K562 (cell line): ENCODE measurements at regions not wholly inside any gene's neighbourhood (a gene's known extent, or its start where the extent isn't known, plus 50 kb on each side); places are given as distances from the start of the nearest gene placed in this dataset.

Experiments used
- ATAC-seq: fragments of 200-7000 bp; cut with Tn5 transposase; 3 replicates; pipeline ENCODE4 v1.9.1; 2020; ENCODE audit warnings: moderate library complexity
- BruUV-seq: library from RNA; stranded (reverse); fragments of 400-500 nt; replicated peaks from 2 replicates; lab custom pipeline; 2021; lab: Mats Ljungman, UMichigan
- CTCF ChIA-PET: fragments of 300-600 bp; formaldehyde crosslinking; extraction: SDS; loops from one replicate; lab custom pipeline; 2021; ENCODE audit warnings: low intra/inter-chr PET ratio; lab: Yijun Ruan, JAX
- POLR2A ChIA-PET: fragments of 300-600, 350-650 bp; sonication (Branson Sonifier 250); formaldehyde crosslinking; extraction: SDS; loops from one replicate; lab custom pipeline; 2021; ENCODE audit warnings: antibody characterized with exemption, inconsistent platforms; lab: Yijun Ruan, JAX
- DNase-seq, 4 experiments: peaks; one replicate each; pipeline versions ENCODE4 v3.0.0 to v3.0.0-alpha.2; 2011 to 2018; ENCODE audit warnings: low spot score in 3 of 4, mixed read lengths in 3 of 4; ENCODE audit errors: extremely low read depth in 1 of 4
- FAIRE-seq: peaks from 2 replicates; lab custom pipeline; 2011; peaks lifted over from hg19 to GRCh38; lab: Jason Lieb, UNC
- H2AFZ ChIP-seq: 2 replicates; pipeline ENCODE4 v1.6.0; 2011; ENCODE audit warnings: low read depth, low read length, control low read depth, inconsistent platforms
- H3K27ac ChIP-seq: fragments of 200-600 bp; 3 replicates; pipeline ENCODE4 v1.8.0; 2011; ENCODE audit warnings: low read depth, mild to moderate bottlenecking, control low read depth, inconsistent platforms, low read length, moderate library complexity, mixed read lengths; ENCODE audit errors: extremely low read depth
- H3K27me3 ChIP-seq, 2 experiments: fragments of 300-600 bp in 1 of 2; 2 replicates in 1 of 2; 3 replicates in 1 of 2; pipeline versions ENCODE4 v1.6.0 to v1.8.0; 2011; ENCODE audit warnings: inconsistent platforms in 2 of 2, low read length in 2 of 2, mild to moderate bottlenecking in 1 of 2, mixed read lengths in 1 of 2, moderate library complexity in 1 of 2; ENCODE audit not compliant: control insufficient read depth in 2 of 2, insufficient read depth in 2 of 2
- H3K36me3 ChIP-seq: fragments of 300-600 bp; 3 replicates; pipeline ENCODE4 v1.8.0; 2011; ENCODE audit warnings: mild to moderate bottlenecking, low read length, inconsistent platforms; ENCODE audit not compliant: control insufficient read depth, insufficient read depth
- H3K4me1 ChIP-seq, 2 experiments: fragments of 200-600 bp in 1 of 2; replicated peaks in 1 of 2; 2 replicates in 1 of 2; 3 replicates in 1 of 2; pipeline versions ENCODE4 v1.5.1 to v1.8.0; 2011; ENCODE audit warnings: inconsistent platforms in 2 of 2, low read length in 2 of 2, mild to moderate bottlenecking in 1 of 2, mixed read lengths in 1 of 2, moderate library complexity in 1 of 2; ENCODE audit not compliant: control insufficient read depth in 2 of 2, insufficient read depth in 2 of 2
- H3K4me2 ChIP-seq: 2 replicates; pipeline ENCODE4 v1.6.1; 2011; ENCODE audit warnings: low read length, control low read depth, inconsistent platforms, mixed read lengths; ENCODE audit not compliant: insufficient read depth
- H3K4me3 ChIP-seq: fragments of 200-600 bp; sonication (generic), shearing (Covaris generic); 2 replicates; pipeline ENCODE4 v1.5.1; 2016; ENCODE audit warnings: control low read depth, inconsistent platforms
- H3K79me2 ChIP-seq: fragments of 200-600 bp; 3 replicates; pipeline ENCODE4 v1.8.0; 2011; ENCODE audit warnings: low read length, inconsistent platforms; ENCODE audit not compliant: control insufficient read depth, insufficient read depth
- H3K9ac ChIP-seq, 2 experiments: 2 replicates each; pipeline versions ENCODE4 v1.6.0 to v1.6.1; 2011; ENCODE audit warnings: low read depth in 2 of 2, low read length in 2 of 2, control low read depth in 1 of 2, inconsistent platforms in 1 of 2, mild to moderate bottlenecking in 1 of 2, mixed read lengths in 1 of 2; ENCODE audit not compliant: insufficient read depth in 1 of 2
- H3K9me1 ChIP-seq: one replicate; pipeline ENCODE4 v1.6.0; 2011; ENCODE audit warnings: inconsistent platforms, mild to moderate bottlenecking, low read length, moderate library complexity; ENCODE audit not compliant: control insufficient read depth, insufficient read depth
- H3K9me3 ChIP-seq: replicated peaks from 2 replicates; pipeline ENCODE4 v1.5.1; 2011; ENCODE audit warnings: low read depth, low read length, inconsistent platforms; ENCODE audit not compliant: control insufficient read depth, insufficient read depth
- H4K20me1 ChIP-seq: replicated peaks from 2 replicates; pipeline ENCODE4 v1.6.1; 2011; ENCODE audit warnings: low read length, inconsistent platforms, mixed read lengths; ENCODE audit not compliant: control insufficient read depth, insufficient read depth
- CBX5 ChIP-seq: IDR thresholded peaks from 2 replicates; pipeline ENCODE4 v1.6.1; 2014; ENCODE audit warnings: low read depth, borderline replicate concordance
- ELF1 ChIP-seq: fragments of 200-800 bp; sonication (Bioruptor generic); IDR thresholded peaks from 2 replicates; pipeline ENCODE4 v1.6.1; 2016; ENCODE audit warnings: missing genetic modification characterization, missing compliant biosample characterization
- EP400 ChIP-seq: fragments of 450-650 bp; IDR thresholded peaks from 2 replicates; pipeline ENCODE4 v1.6.1; 2017; ENCODE audit warnings: antibody characterized with exemption, mild to moderate bottlenecking, moderate library complexity
- FOXK1 ChIP-seq: sonication (generic); formaldehyde crosslinking; IDR thresholded peaks from 2 replicates; pipeline ENCODE4 v1.8.0; 2022; ENCODE audit warnings: missing genetic modification reagents, mild to moderate bottlenecking, borderline replicate concordance
- PHF20 ChIP-seq: fragments of 450-650 bp; IDR thresholded peaks from 2 replicates; pipeline ENCODE4 v1.6.1; 2018; ENCODE audit not compliant: partially characterized antibody
- RERE ChIP-seq: sonication (generic); formaldehyde crosslinking; IDR thresholded peaks from 2 replicates; pipeline ENCODE4 v1.8.0; 2023; ENCODE audit warnings: missing genetic modification reagents, mild to moderate bottlenecking, borderline replicate concordance
- WGBS: fragments of 100-300 bp; shearing (Covaris generic); methylation state at CpG from one replicate; pipeline ENCODE4 v1.1.6; 2016; ENCODE audit warnings: low coverage, mixed read lengths; ENCODE audit not compliant: insufficient coverage; ENCODE audit errors: missing lambda C conversion rate; 5-methylcytosine and 5-hydroxymethylcytosine counted together
- in situ Hi-C: fragments of 300-500 bp; cut with MboI; formaldehyde crosslinking; loops from 4 replicates; pipeline ENCODE4 v1.15.0; 2018; ENCODE audit warnings: inconsistent platforms, mixed read lengths
- intact Hi-C: fragments of 100-400 bp; cut with micrococcal nuclease; formaldehyde crosslinking; loops from 2 replicates; pipeline ENCODE4 v1.14.2; 2022
- TF ChIP-seq, protein P1 (sequence below): IDR thresholded peaks from 2 replicates; pipeline ENCODE4 v1.6.1; 2012; ENCODE audit warnings: low read depth, low read length, improper control_type of control experiment, borderline replicate concordance

- Histone ChIP-seq H3K4me3 (no peak overlapping the region), H3K27me3 (no peaks in the 10 kb centered on the region; a peak in 1 of 5 replicates), H4K20me1 (no peaks in the 10 kb centered on the region), H3K4me2 (no peak overlapping the region), H3K4me1 (peaks cover 0 to 20% of the 10 kb centered on the region in 2 experiments; a peak in 4 of 5 replicates), H3K36me3 (0 out of 3 replicates have a peak, but pooled peaks cover 2% of the 10 kb centered on the region), H2AFZ (no peak overlapping the region), H3K79me2 (no peaks in the 10 kb centered on the region), H3K9me1 (no peaks in the 10 kb centered on the region), H3K9ac (no peak overlapping the region), H3K9me3 (no peaks in the 10 kb centered on the region), H3K27ac (no peak overlapping the region)
- WGBS = 8% methylated on average over 4 of the region's 4 CpGs
- no TSS peak for BruUV-seq
- no peak for DNase-seq
- ChIA-PET POLR2A (interaction anchor here (0.7 to 1.4 kb wide), 2 partner anchors 17 to 503 kb away, joined by 3 read pairs; no protein-coding TSS in a partner anchor), CTCF (no interaction called here)
- intact Hi-C loops = no loop called here
- TF ChIP-seq CBX5 = no peak
- no peak for TF ChIP-seq PHF20
- TF ChIP-seq, protein P1, sequence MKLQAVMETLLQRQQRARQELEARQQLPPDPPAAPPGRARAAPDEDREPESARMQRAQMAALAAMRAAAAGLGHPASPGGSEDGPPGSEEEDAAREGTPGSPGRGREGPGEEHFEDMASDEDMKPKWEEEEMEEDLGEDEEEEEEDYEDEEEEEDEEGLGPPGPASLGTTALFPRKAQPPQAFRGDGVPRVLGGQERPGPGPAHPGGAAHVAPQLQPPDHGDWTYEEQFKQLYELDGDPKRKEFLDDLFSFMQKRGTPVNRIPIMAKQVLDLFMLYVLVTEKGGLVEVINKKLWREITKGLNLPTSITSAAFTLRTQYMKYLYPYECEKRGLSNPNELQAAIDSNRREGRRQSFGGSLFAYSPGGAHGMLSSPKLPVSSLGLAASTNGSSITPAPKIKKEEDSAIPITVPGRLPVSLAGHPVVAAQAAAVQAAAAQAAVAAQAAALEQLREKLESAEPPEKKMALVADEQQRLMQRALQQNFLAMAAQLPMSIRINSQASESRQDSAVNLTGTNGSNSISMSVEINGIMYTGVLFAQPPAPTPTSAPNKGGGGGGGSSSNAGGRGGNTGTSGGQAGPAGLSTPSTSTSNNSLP = no peak
- no peak for TF ChIP-seq RERE
- TF ChIP-seq ELF1 (tag) = no peak
- TF ChIP-seq FOXK1 (CRISPR knock-in tag) = no peak
- no peak for TF ChIP-seq EP400
- ATAC-seq = no peak
- in situ Hi-C loops = no loop called here
- no peak for FAIRE-seq
Observed at GRCh38 chr14:55777877-55778276, 197.9 kb downstream of the KTN1 start.
